ENCODE measurements at regions not wholly inside any gene's neighbourhood (a gene's known extent, or its start where the extent isn't known, plus 50 kb on each side); places are given as distances from the start of the nearest gene placed in this dataset.

- Histone ChIP-seq H4K20me1 (ENCODE audit: insufficient read depth, low read length) (no peaks in the 10 kb centered on the region), H3K36me3 (ENCODE audit: insufficient read depth, low read length) (no peaks in the 10 kb centered on the region), H2AFZ (ENCODE audit: low read length) (no peak overlapping the region), H3K9me3 (ENCODE audit: low read length) (no peaks in the 10 kb centered on the region), H3K4me3 (ENCODE audit: low read depth, low read length, poor library complexity, severe bottlenecking) (no peak overlapping the region), H3K9me2 (ENCODE audit: insufficient read depth, low read length) (no peaks in the 10 kb centered on the region), H3K79me2 (ENCODE audit: insufficient read depth, low read depth, low read length) (no peaks in the 10 kb centered on the region), H3K4me1 (ENCODE audit: insufficient read depth, low read length, poor library complexity, severe bottlenecking) (peaks cover 5% of the 10 kb centered on the region), H3K4me2 (ENCODE audit: low read length) (no peak overlapping the region), H3K27ac (ENCODE audit: low read depth, low read length, poor library complexity, severe bottlenecking) (no peak overlapping the region)
- CTCF ChIA-PET (ENCODE audit: unreplicated experiment): no interaction called here
- TF ChIP-seq EZH2phosphoT487 (IDR thresholded peaks at IDR 0.05; ENCODE audit: borderline replicate concordance, low read depth, low read length) (no peak), CTCF (conservative IDR thresholded peaks at IDR 0.05; ENCODE audit: low read length) (no peak)
- BruUV-seq (replicated peaks): no TSS peak
- DNase-seq (ENCODE audit: low spot score): no peak
- intact Hi-C loops (cut with micrococcal nuclease; ENCODE audit: unreplicated experiment): no loop called here
- POLR2A ChIA-PET: no interaction called here
Observed at GRCh38 chr11:43581370-43582023, 99.0 kb upstream of the HSD17B12 start.

DNA sequence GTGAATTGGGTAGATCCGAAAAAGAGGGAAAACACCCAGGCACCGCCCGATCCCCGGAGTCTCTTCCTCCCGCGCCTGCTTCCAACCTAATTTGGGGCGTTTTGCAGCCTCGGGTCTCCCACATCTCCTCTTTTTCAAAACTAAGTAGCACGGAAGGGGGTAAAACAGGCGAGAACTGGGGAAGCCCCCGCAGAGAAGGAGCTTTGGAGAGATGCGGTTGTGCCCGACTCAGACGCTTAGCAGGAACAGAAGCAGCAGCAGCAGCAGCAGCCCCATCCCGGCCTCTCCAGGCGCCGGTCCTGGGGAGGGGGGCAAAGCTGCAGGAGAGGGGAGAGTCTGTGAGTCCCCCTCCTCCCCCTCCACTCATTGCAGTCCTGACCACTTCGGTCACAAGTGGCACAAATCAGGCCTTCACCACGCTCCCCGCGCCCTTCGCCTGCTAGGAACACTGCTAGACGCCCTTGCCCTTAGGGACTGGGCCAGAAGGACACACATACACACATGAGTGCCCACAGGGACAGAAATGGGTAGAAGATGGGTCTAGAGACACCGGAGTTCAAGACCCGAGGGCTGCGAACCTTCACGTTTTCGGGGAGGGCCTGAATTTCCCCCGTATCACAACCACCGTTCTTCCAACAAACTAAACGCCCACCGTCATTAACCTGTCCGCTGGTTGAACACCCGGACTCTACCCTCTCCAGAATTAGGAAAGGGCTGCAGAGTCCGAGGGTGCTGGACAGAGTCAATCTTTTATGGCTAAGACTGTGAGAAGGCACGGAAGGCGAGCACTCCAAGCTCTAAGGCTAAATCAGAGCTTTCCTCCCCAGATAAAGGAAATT is 98.3 kb upstream of the HSD17B12 start:
- intact Hi-C loops (cut with micrococcal nuclease; ENCODE audit: unreplicated experiment): no loop called here
- H3K27ac ChIP-seq (ENCODE audit: low read depth, low read length, poor library complexity, severe bottlenecking): no peak overlapping the region

More for the DNA sequence above, 98.3 kb upstream of the HSD17B12 start:
- Histone ChIP-seq H4K20me1 (ENCODE audit: insufficient read depth, low read length) (no peaks in the 10 kb centered on the region), H3K9me3 (ENCODE audit: low read length) (no peaks in the 10 kb centered on the region), H3K9me2 (ENCODE audit: insufficient read depth, low read length) (no peaks in the 10 kb centered on the region), H2AFZ (ENCODE audit: low read length) (no peak overlapping the region), H3K36me3 (ENCODE audit: insufficient read depth, low read length) (no peaks in the 10 kb centered on the region), H3K4me2 (ENCODE audit: low read length) (no peak overlapping the region), H3K4me3 (ENCODE audit: low read depth, low read length, poor library complexity, severe bottlenecking) (no peak overlapping the region), H3K4me1 (ENCODE audit: insufficient read depth, low read length, poor library complexity, severe bottlenecking) (peaks cover 5% of the 10 kb centered on the region), H3K79me2 (ENCODE audit: insufficient read depth, low read depth, low read length) (no peaks in the 10 kb centered on the region)
- TF ChIP-seq EZH2phosphoT487 (IDR thresholded peaks at IDR 0.05; ENCODE audit: borderline replicate concordance, low read depth, low read length): no peak
- no peak for TF ChIP-seq CTCF (conservative IDR thresholded peaks at IDR 0.05; ENCODE audit: low read length)
- CTCF ChIA-PET (ENCODE audit: unreplicated experiment): no interaction called here
- POLR2A ChIA-PET: interaction anchor here (0.6 kb wide), 1 partner anchor 251 kb away, joined by 3 read pairs; no protein-coding TSS in a partner anchor
- BruUV-seq (replicated peaks): no TSS peak
- no peak for DNase-seq (ENCODE audit: low spot score)

Measured in OCI-LY7 (cell line).